ENCODE measurements at regions not wholly inside any gene's neighbourhood (a gene's known extent, or its start where the extent isn't known, plus 50 kb on each side); places are given as distances from the start of the nearest gene placed in this dataset.

DNA sequence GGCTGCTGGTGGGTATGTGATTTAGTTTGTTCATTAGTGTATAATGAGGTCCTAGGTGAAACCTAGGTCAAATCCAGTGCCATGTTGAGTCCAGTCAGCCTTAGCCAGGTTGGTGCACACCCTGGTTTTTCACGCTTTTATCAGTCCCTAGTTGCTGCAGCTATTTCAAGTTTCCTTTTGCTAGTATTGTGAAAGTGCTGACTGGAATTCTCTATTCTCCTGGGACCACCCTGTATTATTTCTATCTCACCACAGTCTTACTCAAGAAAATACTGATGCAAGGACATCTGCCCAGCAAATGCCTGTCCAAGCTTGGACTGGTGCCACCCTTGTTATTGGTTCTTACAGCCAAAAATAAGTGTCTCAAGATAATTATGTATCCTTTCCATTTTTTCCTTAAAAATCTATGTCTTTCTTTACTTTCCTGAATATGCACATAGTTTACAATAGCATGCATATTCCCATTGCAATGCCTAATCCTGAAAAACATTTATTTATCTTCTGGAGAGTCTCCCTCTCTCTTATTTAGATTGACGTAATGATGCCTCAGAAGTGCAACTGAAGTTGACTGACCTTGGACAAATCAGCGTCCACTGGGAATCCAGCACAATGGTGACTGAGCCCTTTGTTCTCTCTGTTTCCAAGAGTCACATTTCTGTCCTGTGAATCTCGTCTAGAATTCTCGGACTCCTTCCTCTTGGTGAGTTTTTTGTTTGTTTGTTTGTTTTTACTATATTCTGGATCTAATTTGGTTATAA, 1075.0 kb downstream of the CDH9 start:
- no peak for DNase-seq

DNA sequence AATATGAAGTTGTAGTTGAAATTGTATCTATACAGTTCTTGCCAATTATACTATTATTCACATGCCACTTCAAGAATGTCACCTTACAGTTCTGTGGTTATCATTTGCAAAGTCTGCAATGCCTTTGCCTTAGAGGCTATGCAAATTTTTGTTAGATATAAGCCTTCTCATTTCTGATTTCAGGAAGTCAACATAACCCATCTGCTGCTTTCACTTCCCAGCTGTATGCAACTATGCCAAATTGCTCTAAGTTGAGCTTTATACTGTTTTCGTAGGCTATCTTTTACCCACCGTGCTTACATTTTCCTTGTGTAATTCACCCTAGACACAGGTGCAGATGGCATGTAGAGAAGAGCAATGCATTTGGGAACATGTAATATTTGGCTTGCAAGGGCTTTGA, 1083.0 kb downstream of the CDH9 start:
- no peak for DNase-seq

- DNase-seq = no peak
Measured at GRCh38 chr5:25950681-25951080, 1087.7 kb downstream of the CDH9 start.

DNA sequence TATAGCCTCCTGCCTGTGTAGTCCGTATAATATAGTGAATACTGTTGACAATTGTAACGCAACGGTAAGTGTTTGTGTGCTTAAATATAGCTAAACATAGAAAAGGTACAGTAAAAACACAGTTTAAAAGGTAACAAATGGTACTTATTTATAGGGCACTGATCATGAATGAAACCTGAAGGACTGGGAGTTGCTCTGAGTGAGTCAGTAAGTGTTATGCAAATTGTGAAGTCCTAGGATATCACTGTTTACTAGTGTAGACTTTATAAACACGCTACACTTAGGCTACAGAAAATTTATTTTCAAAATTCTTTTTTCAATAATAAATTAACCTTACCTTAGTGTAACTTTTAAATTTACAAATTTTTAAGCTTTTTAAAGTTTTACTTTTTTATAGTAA, 1090.1 kb downstream of the CDH9 start:
- no peak for DNase-seq

DNA sequence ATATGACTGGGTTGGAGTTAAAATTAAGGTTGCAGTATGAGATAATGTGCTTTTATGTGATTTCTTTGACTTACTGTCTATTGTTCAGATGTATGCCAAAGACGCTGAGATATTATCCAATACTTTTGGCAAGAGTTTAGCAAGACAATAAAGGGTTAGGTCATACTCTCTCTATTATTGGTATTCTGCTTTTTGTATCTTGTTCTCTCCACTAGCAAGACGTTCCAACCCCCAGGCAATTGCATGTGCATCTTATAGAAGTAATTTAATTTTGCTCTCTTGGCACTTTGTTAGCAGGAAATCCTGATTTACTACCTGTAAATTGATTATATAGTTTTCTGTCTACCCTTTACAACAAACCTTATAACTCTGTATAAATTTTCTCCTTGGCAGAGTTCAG, 1093.6 kb downstream of the CDH9 start:
- no peak for DNase-seq

DNA sequence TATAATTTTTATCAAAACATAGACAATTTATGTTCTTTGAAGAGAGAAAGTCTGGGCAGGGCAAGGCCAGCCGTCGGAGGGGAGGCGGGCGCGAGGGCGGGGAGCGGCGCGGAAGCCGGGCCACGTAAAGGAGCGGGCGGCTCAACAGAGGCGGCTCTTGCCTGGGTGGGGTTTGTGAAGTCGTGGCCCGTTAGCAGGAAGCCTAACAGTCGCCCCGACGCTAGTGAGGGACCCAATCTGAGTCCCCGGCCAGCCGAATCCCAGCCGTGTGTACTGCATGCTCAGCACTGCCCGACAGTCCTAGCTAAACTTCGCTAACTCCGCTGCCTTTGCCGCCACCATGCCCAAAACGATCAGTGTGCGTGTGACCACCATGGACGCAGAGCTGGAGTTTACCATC, 1129.2 kb downstream of the CDH9 start:
- DNase-seq = no peak

- DNase-seq = no peak
Measured at GRCh38 chr5:25905646-25906045, 1132.7 kb downstream of the CDH9 start.

DNA sequence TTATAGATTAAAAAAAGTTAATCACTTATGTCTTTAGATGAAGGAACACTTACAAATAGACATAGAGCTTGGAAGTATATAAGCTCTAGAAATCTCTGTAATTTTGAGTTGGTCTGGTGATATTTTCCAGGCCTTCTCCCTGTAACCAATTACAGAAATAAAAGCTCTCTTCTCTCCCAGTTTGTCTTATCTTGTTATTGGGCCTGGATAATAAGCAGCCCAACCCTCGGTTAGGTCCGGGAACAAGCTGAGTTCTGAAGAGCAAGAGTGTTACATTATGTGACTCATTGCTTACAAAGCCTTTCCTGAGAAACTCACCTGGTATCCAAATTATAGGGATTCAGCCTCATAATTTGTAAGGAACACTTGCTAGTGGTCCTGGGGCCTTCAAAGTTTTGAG, 1146.2 kb downstream of the CDH9 start:
- no peak for DNase-seq

DNA sequence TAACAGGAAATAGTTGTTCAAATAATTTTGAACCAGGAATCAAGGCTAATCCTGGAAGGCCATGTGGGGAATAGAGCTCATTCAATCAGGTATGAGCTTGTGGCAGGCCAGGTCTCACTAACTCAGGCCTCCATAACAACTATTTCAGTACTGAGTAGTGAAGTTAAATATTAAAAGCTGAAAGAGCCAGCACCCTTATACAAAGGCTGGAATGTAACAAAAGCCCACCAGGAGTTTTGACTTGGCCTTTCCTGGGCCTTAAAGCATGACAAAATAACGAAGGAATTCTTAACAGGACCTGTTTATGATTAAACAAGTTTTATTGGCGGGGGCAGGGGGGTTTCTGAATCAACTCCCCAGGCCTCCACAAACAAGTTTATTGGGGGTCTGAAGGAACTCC, 1146.7 kb downstream of the CDH9 start:
- DNase-seq = no peak

DNA sequence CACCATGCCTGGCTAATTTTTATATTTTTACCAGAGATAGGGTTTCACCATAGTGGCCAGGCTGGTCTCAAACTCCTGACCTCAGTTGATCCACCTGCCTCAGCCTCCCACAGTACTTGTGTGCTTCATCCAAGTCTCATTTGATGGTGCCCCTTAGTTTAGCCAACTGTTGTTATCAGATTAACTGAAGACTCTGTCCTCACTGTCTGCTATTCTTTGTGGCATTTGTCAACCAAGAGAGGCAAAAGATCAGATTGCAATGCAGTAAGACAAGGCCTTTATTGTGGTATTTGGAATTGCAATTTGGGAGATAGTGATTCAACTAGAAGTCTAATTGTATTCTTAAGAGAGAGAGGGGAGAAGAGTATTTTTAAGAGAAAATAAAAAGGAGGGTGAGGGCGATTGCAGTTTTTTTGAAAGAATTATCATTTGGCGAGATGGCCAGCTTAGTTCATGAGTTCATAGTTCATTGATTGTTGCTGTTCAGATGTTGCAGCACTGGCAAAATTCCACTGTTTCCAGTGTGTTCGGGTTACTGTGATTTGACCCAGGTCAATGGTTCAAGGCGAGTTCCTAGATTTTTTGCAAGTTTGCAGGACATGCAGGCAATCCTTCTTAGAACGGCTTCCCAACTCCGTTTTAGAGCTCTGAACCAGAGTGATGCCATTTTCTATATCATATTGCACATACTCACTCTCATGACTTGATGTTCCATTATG, 1156.9 kb downstream of the CDH9 start:
- DNase-seq = no peak

DNA sequence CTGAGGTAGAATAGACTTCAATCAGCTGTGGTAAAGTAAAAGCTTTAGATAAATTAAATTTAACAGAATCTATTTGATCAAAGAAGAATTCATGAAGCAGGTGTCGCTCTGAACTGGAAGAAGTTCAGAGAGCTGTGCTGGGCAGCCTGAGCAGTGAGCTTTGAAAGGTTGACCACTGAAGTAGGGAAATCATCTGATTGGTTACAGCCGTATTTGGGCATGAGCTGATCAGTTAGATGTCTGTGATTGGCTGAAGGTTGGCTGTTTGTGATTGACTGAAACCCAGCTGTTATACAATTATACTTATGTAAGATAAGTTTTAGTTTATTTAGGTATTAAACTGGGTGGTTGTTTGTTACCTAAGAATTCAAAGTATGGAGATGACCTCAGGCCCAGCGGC, 1174.6 kb downstream of the CDH9 start:
- DNase-seq = no peak

DNA sequence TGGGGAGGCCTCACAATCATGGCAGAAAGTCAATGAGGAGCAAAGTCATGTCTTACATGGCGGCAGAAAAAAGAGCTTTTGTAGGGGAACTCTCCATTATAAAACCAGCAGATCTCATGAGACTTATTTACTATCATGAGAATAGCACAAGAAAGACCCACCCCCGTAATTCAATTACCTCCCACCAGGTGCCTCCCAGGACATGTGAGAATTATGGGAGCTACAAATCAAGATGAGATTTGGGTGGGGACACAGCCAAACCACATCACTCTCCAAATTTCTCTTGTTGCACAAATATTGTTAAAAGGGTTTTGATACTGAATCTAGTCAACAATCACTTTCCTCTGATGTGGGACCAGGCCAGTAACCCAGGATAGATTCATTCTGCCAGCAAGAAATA, 1176.1 kb downstream of the CDH9 start:
- DNase-seq = no peak

GRCh38 chr5:25858019-25858418, 1180.4 kb downstream of the CDH9 start:
- no peak for DNase-seq

DNA sequence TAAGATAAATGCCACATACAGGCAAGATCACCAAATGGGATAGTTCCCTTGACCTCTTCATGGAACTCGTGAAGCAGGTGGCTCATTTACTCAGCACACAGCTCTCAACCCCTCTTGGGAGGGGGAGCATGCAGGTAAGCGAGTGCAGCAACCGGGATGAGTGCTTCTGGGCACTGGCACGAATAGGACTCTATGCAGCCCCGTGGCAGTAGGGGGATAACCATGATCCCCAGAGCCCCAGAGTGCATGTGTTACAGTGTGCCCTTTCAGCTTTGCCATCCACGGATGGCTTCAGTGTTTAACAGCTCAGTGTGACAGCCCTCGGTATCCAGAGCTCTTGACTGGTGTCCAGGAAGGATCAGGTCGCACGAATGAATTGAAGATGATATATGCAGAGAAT, 1187.1 kb downstream of the CDH9 start:
- no peak for DNase-seq

DNA sequence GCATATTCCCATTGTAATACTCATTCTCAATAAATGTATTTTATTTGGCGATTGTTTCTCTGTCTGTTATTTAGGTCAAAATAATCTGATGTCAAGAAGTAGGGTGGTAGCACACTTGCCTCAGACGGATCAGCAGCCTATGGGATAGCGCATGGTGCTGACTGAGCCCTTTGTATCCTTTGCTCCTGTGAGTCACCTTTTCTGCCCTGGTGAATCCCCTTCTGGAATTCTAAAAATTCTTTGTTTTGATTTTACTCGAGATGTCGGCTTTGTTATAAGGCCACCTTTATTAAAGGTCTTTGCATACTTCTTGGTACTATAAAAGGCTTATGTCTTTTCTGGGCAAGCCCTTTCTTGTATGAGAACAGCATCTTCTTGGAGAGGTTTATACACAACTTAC, 1187.8 kb downstream of the CDH9 start:
- DNase-seq = no peak

GRCh38 chr5:25849270-25849669, 1189.1 kb downstream of the CDH9 start:
- DNase-seq = no peak

DNA sequence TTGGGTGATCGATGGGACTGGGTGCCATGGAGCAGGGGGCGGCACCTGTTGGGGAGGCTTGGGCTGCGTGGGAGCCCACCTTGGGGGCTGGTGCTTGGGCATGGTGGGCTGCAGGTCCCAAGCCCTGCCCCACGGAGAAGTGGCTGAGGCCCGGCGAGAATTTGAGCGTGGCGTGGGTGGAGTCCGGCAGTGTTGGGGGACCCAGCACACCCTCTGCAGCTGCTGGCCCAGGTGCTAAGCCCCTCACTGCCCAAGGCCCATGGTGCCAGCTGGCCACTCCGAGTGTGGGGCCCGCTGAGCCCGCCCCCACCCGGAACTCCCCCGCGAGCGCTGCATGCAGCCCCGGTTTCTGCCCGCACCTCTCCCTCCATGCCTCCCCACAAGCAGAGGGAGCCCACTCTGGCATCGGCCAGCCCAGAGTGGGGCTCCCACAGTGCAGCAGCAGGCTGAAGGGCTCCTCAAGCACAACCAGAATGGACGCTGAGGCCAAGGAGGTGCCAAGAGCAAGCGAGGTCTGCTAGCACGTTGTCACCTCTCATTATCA, 1178.6 kb upstream of the CDH10 start:
- no peak for DNase-seq

All from activated effector memory CD4-positive, alpha-beta T cell treated with anti-CD3 and anti-CD28 coated beads, Interleukin-2, amount 50 U/mL, for 16 hours (primary cell).